Trophoblast cell (in vitro differentiated cells and primary cell): ENCODE measurements at regions not wholly inside any gene's neighbourhood (a gene's known extent, or its start where the extent isn't known, plus 50 kb on each side); places are given as distances from the start of the nearest gene placed in this dataset.

Source experiments
- DNase-seq, 2 donors: peaks; one replicate each; pipeline ENCODE4 v3.0.0-alpha.2; 2016
- H2AFZ ChIP-seq: 2 replicates; pipeline ENCODE4 v1.6.1; 2013; ENCODE audit warnings: low read length, moderate library complexity, mild to moderate bottlenecking; ENCODE audit not compliant: insufficient read depth, poor library complexity
- H2AK5ac ChIP-seq: 2 replicates; pipeline ENCODE4 v1.6.1; 2013; ENCODE audit warnings: mild to moderate bottlenecking, low read length
- H2BK120ac ChIP-seq: 2 replicates; pipeline ENCODE4 v1.6.1; 2013; ENCODE audit warnings: low read length, mild to moderate bottlenecking, moderate library complexity; ENCODE audit not compliant: insufficient read depth, poor library complexity
- H2BK12ac ChIP-seq: 2 replicates; pipeline ENCODE4 v1.6.1; 2013; ENCODE audit warnings: mild to moderate bottlenecking, low read length, moderate library complexity
- H2BK5ac ChIP-seq: 2 replicates; pipeline ENCODE4 v1.6.1; 2013; ENCODE audit warnings: low read length, low read depth, moderate library complexity, mild to moderate bottlenecking; ENCODE audit not compliant: poor library complexity
- H3K14ac ChIP-seq: 2 replicates; pipeline ENCODE4 v1.6.1; 2013; ENCODE audit warnings: mild to moderate bottlenecking, low read length
- H3K18ac ChIP-seq: 2 replicates; pipeline ENCODE4 v1.6.1; 2013; ENCODE audit warnings: mild to moderate bottlenecking, low read length
- H3K23ac ChIP-seq: 2 replicates; pipeline ENCODE4 v1.6.1; 2013; ENCODE audit warnings: low read length
- H3K27ac ChIP-seq: 2 replicates; pipeline ENCODE4 v1.5.1; 2013; ENCODE audit warnings: low read depth, mild to moderate bottlenecking, inconsistent platforms, low read length, moderate library complexity
- H3K27me3 ChIP-seq: 2 replicates; pipeline ENCODE4 v1.6.1; 2013; ENCODE audit warnings: inconsistent platforms, mild to moderate bottlenecking, low read length, moderate library complexity; ENCODE audit not compliant: insufficient read depth
- H3K36me3 ChIP-seq, 2 experiments: 1 replicate in 1 of 2; 2 replicates in 1 of 2; pipeline ENCODE4 v1.6.1; 2013; ENCODE audit warnings: low read length in 2 of 2, mild to moderate bottlenecking in 2 of 2, moderate library complexity in 1 of 2; ENCODE audit not compliant: insufficient read depth in 2 of 2, control insufficient read depth in 1 of 2
- H3K4ac ChIP-seq: 2 replicates; pipeline ENCODE4 v1.6.1; 2013; ENCODE audit warnings: low read depth, mild to moderate bottlenecking, low read length, moderate library complexity
- H3K4me1 ChIP-seq, 2 experiments: 1 replicate in 1 of 2; 2 replicates in 1 of 2; pipeline ENCODE4 v1.6.1; 2013; ENCODE audit warnings: low read length in 2 of 2, mild to moderate bottlenecking in 2 of 2, moderate library complexity in 1 of 2; ENCODE audit not compliant: insufficient read depth in 2 of 2, control insufficient read depth in 1 of 2
- H3K4me2 ChIP-seq: 2 replicates; pipeline ENCODE4 v1.6.1; 2013; ENCODE audit warnings: inconsistent platforms, mild to moderate bottlenecking, low read length, moderate library complexity
- H3K4me3 ChIP-seq: 2 replicates; pipeline ENCODE4 v1.5.1; 2013; ENCODE audit warnings: mild to moderate bottlenecking, low read depth, low read length, inconsistent platforms
- H3K79me1 ChIP-seq: one replicate; pipeline ENCODE4 v1.6.1; 2013; ENCODE audit warnings: low read length
- H3K79me2 ChIP-seq: 2 replicates; pipeline ENCODE4 v1.6.1; 2013; ENCODE audit warnings: low read length, mild to moderate bottlenecking; ENCODE audit not compliant: control insufficient read depth, insufficient read depth, poor library complexity
- H3K9ac ChIP-seq: 2 replicates; pipeline ENCODE4 v1.6.1; 2013; ENCODE audit warnings: mild to moderate bottlenecking, low read length
- H3K9me3 ChIP-seq: 2 replicates; pipeline ENCODE4 v1.6.1; 2013; ENCODE audit warnings: low read depth, mild to moderate bottlenecking, control low read depth, inconsistent platforms, low read length; ENCODE audit not compliant: insufficient read depth
- H4K12ac ChIP-seq: 2 replicates; pipeline ENCODE4 v1.6.1; 2013; ENCODE audit warnings: low read depth, mild to moderate bottlenecking, low read length, moderate library complexity
- H4K8ac ChIP-seq: 2 replicates; pipeline ENCODE4 v1.6.1; 2013; ENCODE audit warnings: low read depth, mild to moderate bottlenecking, low read length, moderate library complexity
- H4K91ac ChIP-seq: one replicate; pipeline ENCODE4 v1.6.1; 2013; ENCODE audit warnings: low read depth, mild to moderate bottlenecking, low read length, moderate library complexity
- WGBS: extraction: QIAGEN DNeasy Blood & Tissue Kit; methylation state at CpG from one replicate; pipeline ENCODE4 v1.1.7; 2013; ENCODE audit warnings: missing lambda C conversion rate; ENCODE audit not compliant: insufficient read length, insufficient coverage; ENCODE audit errors: extremely low coverage; 5-methylcytosine and 5-hydroxymethylcytosine counted together

DNA sequence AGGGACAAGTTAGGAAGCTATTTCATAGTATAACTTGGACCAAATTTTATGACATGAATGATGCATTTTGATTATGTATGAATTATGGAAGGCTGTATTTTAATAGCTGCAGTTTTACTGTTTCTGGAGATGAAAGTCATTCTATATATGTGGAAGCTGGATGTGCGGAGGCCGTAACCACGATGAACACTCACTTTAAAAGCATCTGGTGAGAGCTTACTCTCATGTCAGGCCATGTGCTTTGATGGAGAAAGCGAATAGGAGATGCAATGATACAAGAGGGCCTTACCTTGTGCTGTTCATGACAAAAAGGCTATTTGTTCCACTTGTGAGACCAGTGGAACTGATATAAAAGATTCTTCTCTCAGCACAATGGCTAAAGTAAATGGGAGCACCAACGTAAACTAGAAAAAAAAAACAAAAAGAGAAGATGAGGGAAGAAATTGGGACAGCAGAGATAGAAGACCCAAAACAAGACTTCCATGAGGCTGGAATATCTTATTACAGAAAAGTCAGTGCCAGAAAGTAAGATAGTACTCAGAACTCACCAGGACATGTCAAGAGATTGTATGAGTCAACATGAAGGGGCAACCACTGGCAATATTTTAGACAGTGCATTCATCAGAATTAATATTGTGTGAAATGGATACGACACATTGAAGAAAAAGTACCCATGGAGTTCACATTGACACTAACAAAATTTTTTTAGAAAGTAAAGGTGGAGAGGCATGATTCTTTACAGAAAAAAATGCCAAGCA is 63.3 kb upstream of the GAB1 start:
- Histone ChIP-seq H2AK5ac (no peak overlapping the region), H3K4me1 (no peaks in the 10 kb centered on the region), H3K27me3 (no peaks in the 10 kb centered on the region), H4K8ac (no peak overlapping the region), H3K79me2 (no peaks in the 10 kb centered on the region), H4K12ac (no peak overlapping the region), H3K4me3 (no peak overlapping the region), H2BK5ac (no peak overlapping the region), H3K4ac (no peak overlapping the region), H3K18ac (no peak overlapping the region), H2BK12ac (no peak overlapping the region), H2BK120ac (no peak overlapping the region), H3K9ac (no peak overlapping the region), H3K23ac (no peak overlapping the region), H3K9me3 (no peaks in the 10 kb centered on the region), H3K4me2 (no peak overlapping the region), H4K91ac (no peak overlapping the region), H3K14ac (no peak overlapping the region), H2AFZ (no peak overlapping the region), H3K36me3 (no peaks in the 10 kb centered on the region), H3K27ac (no peak overlapping the region), H3K79me1 (no peaks in the 10 kb centered on the region)
- no CpG with 5 or more reads among the region's 6 CpGs for WGBS
- no peak for DNase-seq

DNA sequence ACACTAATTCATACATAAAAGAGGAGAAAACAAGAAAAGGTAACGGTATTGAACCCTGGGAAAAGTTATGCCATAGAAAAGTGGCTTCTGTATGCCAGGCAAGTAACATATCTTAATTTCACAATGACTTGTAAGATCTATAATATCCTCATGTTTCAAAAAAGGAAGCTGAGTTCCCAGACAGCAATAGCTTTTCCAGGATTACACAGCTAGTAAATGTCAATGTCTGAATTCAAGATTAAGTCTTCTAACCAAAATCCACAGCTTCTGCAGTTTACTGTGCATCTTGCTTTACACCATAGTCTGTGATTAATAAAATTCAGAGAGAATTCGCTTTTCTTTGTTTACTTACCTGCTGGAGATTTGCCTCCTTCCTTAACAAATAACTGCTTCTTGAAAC is 55.8 kb upstream of the GAB1 start:
- no peak overlapping the region for H4K8ac ChIP-seq
- H3K23ac ChIP-seq: no peak overlapping the region
- H3K4me2 ChIP-seq: no peak overlapping the region
- DNase-seq: no peak
- no peaks in the 10 kb centered on the region for H3K27me3 ChIP-seq
- H3K9me3 ChIP-seq: no peaks in the 10 kb centered on the region
- H2AK5ac ChIP-seq: no peak overlapping the region
- no CpG with 5 or more reads among the region's 2 CpGs for WGBS
- H2BK12ac ChIP-seq: no peak overlapping the region
- no peak overlapping the region for H3K27ac ChIP-seq
- H4K91ac ChIP-seq: no peak overlapping the region
- no peaks in the 10 kb centered on the region for H3K4me1 ChIP-seq
- H3K4ac ChIP-seq: no peak overlapping the region
- no peak overlapping the region for H3K14ac ChIP-seq
- no peak overlapping the region for H2BK120ac ChIP-seq
- no peak overlapping the region for H2AFZ ChIP-seq
- no peak overlapping the region for H3K18ac ChIP-seq
- no peak overlapping the region for H3K9ac ChIP-seq
- H3K79me2 ChIP-seq: no peaks in the 10 kb centered on the region
- no peak overlapping the region for H4K12ac ChIP-seq
- H2BK5ac ChIP-seq: no peak overlapping the region
- H3K36me3 ChIP-seq: no peaks in the 10 kb centered on the region
- no peaks in the 10 kb centered on the region for H3K79me1 ChIP-seq
- H3K4me3 ChIP-seq: no peak overlapping the region

DNA sequence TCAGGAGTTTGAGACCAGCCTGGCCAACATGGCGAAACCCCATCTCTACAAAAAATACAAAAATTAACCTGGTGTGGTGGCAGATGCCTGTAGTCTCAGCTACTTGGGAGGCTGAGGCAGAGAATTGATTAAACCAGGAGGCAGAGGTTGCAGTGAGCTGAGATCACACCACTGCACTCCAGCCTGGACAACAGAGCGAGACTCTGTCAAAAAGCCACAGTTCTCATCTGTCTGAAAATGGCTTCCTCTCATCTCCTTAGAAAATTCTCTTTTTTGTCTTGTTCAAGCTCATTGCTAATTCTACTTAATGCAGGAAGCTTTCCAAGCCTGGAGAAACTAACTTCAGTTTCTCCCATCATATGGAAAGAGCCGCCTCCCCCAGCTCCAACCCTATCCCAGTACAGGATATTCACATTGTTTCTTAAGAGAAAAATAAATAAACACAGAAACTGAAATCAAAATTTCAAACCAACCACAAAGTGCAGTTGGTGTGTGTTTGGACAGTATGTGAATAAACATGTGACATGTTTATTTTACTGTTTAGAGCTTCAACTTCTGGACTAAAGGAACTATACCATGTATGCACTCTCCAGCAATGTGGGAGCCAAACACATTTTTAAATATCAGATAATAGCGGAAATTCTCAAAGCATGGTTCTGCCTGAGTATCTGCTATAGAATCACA is 55.0 kb upstream of the GAB1 start:
- no peaks in the 10 kb centered on the region for H3K79me2 ChIP-seq
- H3K9ac ChIP-seq: no peak overlapping the region
- no peak overlapping the region for H3K18ac ChIP-seq
- H3K9me3 ChIP-seq: no peaks in the 10 kb centered on the region
- no peak overlapping the region for H3K23ac ChIP-seq
- no peaks in the 10 kb centered on the region for H3K36me3 ChIP-seq
- H4K8ac ChIP-seq: no peak overlapping the region
- H2AFZ ChIP-seq: no peak overlapping the region
- H3K27me3 ChIP-seq: no peaks in the 10 kb centered on the region
- no CpG with 5 or more reads among the region's 4 CpGs for WGBS
- no peaks in the 10 kb centered on the region for H3K79me1 ChIP-seq
- no peak overlapping the region for H3K4me2 ChIP-seq
- no peak overlapping the region for H3K14ac ChIP-seq
- H3K27ac ChIP-seq: no peak overlapping the region
- H3K4me1 ChIP-seq: no peaks in the 10 kb centered on the region
- H4K12ac ChIP-seq: no peak overlapping the region
- H2AK5ac ChIP-seq: no peak overlapping the region
- no peak overlapping the region for H2BK5ac ChIP-seq
- no peak overlapping the region for H2BK120ac ChIP-seq
- H4K91ac ChIP-seq: no peak overlapping the region
- H3K4ac ChIP-seq: no peak overlapping the region
- H3K4me3 ChIP-seq: no peak overlapping the region
- H2BK12ac ChIP-seq: no peak overlapping the region
- no peak for DNase-seq

DNA sequence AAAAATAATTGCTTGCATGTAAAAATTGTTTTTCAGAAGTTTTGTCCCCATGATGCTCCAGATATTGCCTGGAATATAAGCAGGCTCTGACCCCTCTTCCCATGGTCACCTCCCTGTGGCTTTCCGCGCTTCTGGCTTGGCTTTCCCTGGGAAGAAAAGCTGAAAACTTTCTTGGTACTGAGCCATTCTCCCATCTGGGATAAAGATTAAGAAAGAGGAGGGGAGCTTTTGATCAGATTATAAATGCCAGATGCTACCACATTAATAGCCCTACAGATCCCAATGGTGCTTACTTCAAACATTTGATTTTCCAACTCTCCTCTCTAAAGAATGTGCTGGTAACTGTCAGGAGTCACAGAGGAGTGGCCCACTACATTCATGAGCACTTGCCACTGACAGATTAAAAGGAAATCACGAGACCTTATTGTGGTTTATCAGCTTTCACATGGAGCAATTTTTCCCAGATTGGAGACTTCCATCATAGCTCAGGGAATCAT is 54.4 kb upstream of the GAB1 start:
- H3K27me3 ChIP-seq: no peaks in the 10 kb centered on the region
- H3K79me1 ChIP-seq: no peaks in the 10 kb centered on the region
- no peak overlapping the region for H2AFZ ChIP-seq
- H3K18ac ChIP-seq: no peak overlapping the region
- no peak overlapping the region for H2BK120ac ChIP-seq
- H3K9me3 ChIP-seq: no peaks in the 10 kb centered on the region
- H3K14ac ChIP-seq: no peak overlapping the region
- no peaks in the 10 kb centered on the region for H3K79me2 ChIP-seq
- H4K12ac ChIP-seq: no peak overlapping the region
- no peak overlapping the region for H2BK5ac ChIP-seq
- no peaks in the 10 kb centered on the region for H3K36me3 ChIP-seq
- no peak overlapping the region for H3K4ac ChIP-seq
- H3K4me3 ChIP-seq: no peak overlapping the region
- no peak overlapping the region for H3K27ac ChIP-seq
- no peak overlapping the region for H2BK12ac ChIP-seq
- no peak overlapping the region for H4K91ac ChIP-seq
- no peak overlapping the region for H3K9ac ChIP-seq
- H4K8ac ChIP-seq: no peak overlapping the region
- H3K23ac ChIP-seq: no peak overlapping the region
- DNase-seq: peak in 1 of 2 donors; percentile 20
- H3K4me2 ChIP-seq: no peak overlapping the region
- H2AK5ac ChIP-seq: no peak overlapping the region
- no CpG with 5 or more reads among the region's 3 CpGs for WGBS
- H3K4me1 ChIP-seq: no peaks in the 10 kb centered on the region
